Activated T-helper 2 cell treated with anti-CD3 and anti-CD28 coated beads, Interferon-gamma antibody, Interleukin-2, Interleukin-4, amounts not matched to agents 10 μg/mL and 5 μg/mL and 100 μg/mL, durations not matched to agents 14 hours and 24 hours and 36 hours (primary cell): ENCODE measurements at regions not wholly inside any gene's neighbourhood (a gene's known extent, or its start where the extent isn't known, plus 50 kb on each side); places are given as distances from the start of the nearest gene placed in this dataset.

Experiments
- DNase-seq: peaks from one replicate; pipeline ENCODE4 v3.0.0; 2021; ENCODE audit warnings: low spot score
- H3K27ac Mint-ChIP-seq: one replicate; pipeline ENCODE4 v1.8.0; 2021; ENCODE audit warnings: mixed read lengths
- H3K27me3 Mint-ChIP-seq: one replicate; pipeline ENCODE4 v1.8.0; 2021; ENCODE audit warnings: low read depth, mixed read lengths
- H3K36me3 Mint-ChIP-seq: one replicate; pipeline ENCODE4 v1.8.0; 2021; ENCODE audit warnings: low read depth, mixed read lengths
- H3K4me1 Mint-ChIP-seq: one replicate; pipeline ENCODE4 v1.8.0; 2021; ENCODE audit warnings: low read depth, mixed read lengths
- H3K4me3 Mint-ChIP-seq: one replicate; pipeline ENCODE4 v1.8.0; 2021; ENCODE audit warnings: low read depth, mild to moderate bottlenecking, moderate library complexity, mixed read lengths
- H3K9me3 Mint-ChIP-seq: one replicate; pipeline ENCODE4 v1.8.0; 2021; ENCODE audit warnings: mixed read lengths
- intact Hi-C: fragments of 100-400 bp; cut with micrococcal nuclease; formaldehyde crosslinking; loops from one replicate; pipeline ENCODE4 v1.15.1; 2023

DNA sequence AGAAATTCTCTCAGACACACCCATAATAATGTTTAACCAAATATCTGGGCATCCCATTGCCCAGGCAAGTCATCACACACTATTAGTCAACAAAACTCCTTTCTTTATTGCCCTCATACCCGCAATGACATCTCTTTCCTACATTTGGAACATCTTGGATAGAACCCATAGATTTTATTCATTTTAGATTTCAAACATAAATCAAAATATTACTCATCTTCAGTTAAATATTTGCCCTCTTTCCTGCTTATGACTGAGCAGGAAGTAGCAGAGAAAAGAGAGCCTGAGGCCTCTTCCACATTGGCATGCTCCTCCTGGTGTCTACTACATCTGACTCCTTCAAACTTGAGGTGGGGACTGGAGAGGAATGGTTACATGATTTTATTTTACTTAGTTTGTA, 592.0 kb downstream of the CHSY3 start:
- Mint-ChIP-seq H3K27ac (no peak overlapping the region), H3K36me3 (no peaks in the 10 kb centered on the region), H3K4me3 (no peak overlapping the region), H3K4me1 (no peaks in the 10 kb centered on the region), H3K9me3 (no peaks in the 10 kb centered on the region), H3K27me3 (no peaks in the 10 kb centered on the region)
- DNase-seq: no peak
- intact Hi-C loops: no loop called here

DNA sequence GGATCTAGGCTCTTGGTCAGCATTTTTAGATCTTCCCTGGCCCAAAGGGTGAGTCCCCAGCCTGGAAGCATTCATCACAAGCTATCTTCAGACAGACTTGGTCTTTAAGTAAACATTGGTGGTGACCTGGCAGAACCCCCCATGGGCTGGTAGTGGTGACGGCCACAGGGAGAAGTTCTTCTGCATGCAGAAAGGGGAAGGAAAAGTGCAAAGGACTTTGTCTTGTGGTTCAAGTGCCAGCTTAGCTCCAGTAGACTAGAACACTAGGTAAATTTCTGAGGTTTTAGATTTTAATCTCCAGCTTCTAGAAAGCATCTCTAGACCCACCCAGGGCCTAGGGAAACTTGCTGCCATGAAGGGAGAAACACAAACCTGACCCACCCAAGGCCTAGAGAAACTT, 584.0 kb downstream of the CHSY3 start:
- no peak for DNase-seq
- Mint-ChIP-seq H3K27me3 (no peaks in the 10 kb centered on the region), H3K4me3 (no peak overlapping the region), H3K4me1 (no peaks in the 10 kb centered on the region), H3K27ac (no peak overlapping the region), H3K9me3 (no peaks in the 10 kb centered on the region), H3K36me3 (no peaks in the 10 kb centered on the region)
- intact Hi-C loops: no loop called here

DNA sequence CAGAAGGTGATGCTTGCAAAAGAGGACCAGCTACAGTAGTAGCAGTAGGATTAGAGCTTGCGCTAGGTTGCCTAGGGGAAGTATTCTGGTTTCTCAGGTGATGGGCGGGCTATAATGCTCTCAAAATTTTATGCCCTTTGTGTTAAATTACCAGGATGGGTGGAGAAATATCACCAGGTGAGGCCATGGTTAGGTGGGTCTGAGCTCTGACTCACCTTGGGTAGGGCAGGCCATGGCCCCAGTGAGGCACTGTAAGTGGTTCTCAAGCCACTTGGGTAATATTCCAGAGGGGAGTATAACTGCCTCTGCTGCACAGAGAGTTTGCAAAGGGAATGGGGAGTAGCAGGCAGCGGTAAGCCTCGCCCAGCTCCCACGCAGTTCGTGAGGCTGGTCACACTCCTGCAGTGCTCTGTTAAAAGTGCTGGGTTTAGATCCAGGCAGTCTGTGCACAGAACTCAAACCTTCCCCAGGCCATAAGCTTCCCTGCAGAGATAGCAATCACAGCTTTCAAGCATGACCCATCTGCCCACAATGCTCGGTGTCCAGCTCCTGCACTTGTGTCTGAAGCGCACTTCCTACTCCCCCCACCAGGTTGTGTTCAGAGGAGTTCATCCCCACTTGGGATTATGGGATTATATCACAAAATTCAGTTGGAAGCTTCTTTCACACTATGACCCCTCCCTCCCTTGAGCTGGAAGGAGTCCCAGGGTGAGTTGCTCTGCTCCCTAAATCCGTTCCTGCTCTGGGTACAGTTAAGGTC, 575.0 kb downstream of the CHSY3 start:
- DNase-seq: no peak
- no peaks in the 10 kb centered on the region for H3K9me3 Mint-ChIP-seq
- no peaks in the 10 kb centered on the region for H3K36me3 Mint-ChIP-seq
- intact Hi-C loops: no loop called here
- H3K4me3 Mint-ChIP-seq: no peak overlapping the region
- H3K27me3 Mint-ChIP-seq: no peaks in the 10 kb centered on the region
- no peaks in the 10 kb centered on the region for H3K4me1 Mint-ChIP-seq
- no peak overlapping the region for H3K27ac Mint-ChIP-seq

DNA sequence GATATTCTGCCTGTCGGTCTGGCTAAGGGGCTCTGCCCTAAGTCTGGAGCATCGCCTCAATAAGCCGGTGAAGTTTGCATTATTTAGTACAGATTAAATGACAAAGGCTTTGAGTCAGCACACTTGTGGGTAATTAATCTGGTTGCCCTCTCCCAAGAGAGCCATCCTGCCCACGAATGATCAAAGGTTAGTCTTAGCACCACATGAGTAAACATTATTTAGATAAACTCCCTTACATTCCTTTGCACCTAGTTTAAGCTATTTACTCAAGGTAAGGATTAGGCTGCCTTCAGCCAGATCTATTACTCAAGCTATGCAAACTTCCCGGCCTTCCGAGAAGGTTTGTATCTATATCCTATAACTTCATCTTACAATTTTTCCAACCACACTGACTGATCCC, 572.1 kb downstream of the CHSY3 start:
- Mint-ChIP-seq H3K9me3 (no peaks in the 10 kb centered on the region), H3K36me3 (no peaks in the 10 kb centered on the region), H3K4me3 (no peak overlapping the region), H3K27ac (no peak overlapping the region), H3K4me1 (no peaks in the 10 kb centered on the region), H3K27me3 (no peaks in the 10 kb centered on the region)
- intact Hi-C loops: no loop called here
- DNase-seq: no peak

DNA sequence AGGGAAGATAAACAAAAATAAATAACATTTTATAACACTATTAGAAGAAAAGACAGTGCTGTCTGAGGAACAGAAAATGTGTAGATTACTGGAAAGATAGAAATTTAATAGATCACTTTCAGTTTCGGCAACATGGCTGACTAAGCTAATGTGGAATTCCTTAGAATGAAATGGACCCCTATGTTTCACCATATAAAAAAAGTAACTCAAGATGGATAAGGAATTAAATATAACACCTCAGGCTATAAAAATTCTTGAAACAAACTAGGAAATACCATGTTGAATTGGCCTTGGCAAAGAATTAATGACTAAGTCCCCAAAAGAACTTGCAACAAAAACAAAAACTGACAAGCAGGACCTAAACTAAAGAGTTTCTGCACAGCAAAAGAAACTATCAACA, 558.3 kb downstream of the CHSY3 start:
- Mint-ChIP-seq H3K36me3 (no peaks in the 10 kb centered on the region), H3K4me3 (no peak overlapping the region), H3K9me3 (no peaks in the 10 kb centered on the region), H3K27me3 (no peaks in the 10 kb centered on the region), H3K4me1 (no peaks in the 10 kb centered on the region), H3K27ac (no peak overlapping the region)
- no peak for DNase-seq
- intact Hi-C loops: no loop called here

DNA sequence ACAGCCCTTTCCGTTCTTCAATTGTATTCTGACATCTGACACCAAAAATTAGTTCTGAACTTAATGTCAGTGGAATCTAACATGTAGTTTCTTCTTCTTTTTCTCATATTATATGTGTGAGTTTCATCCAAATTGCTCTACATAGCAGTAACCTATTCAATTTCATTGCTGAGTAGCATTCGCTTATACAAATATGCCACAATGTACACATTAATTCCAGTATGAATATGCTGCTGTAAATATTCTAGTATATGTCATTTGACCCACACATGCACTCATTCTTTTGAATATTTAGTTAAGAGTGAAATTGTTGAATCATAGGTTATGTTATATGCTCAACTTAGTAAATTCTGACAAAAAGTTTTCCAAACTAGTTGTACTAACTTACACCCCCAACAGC, 550.9 kb downstream of the CHSY3 start:
- Mint-ChIP-seq H3K9me3 (no peaks in the 10 kb centered on the region), H3K36me3 (no peaks in the 10 kb centered on the region), H3K27me3 (no peaks in the 10 kb centered on the region), H3K4me3 (no peak overlapping the region), H3K27ac (no peak overlapping the region), H3K4me1 (no peaks in the 10 kb centered on the region)
- DNase-seq: no peak
- intact Hi-C loops: no loop called here

DNA sequence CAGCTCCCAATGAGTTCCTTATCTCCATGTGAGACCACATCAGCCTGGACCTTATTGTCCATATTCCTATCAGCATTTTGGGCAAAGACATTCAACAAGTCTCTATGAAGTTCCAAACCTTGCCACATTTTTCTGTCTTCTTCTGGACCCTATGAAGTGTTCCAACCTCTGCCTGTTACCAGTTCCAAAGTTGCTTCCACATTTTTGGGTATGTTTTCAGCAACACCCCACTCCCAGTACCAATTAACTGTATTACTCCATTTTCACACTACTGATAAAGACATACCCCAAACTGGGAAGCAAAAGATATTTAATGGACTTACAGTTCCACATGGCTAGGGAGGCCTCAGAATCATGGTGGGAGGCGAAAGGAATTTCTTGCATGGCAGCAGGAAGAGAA, 548.5 kb downstream of the CHSY3 start:
- Mint-ChIP-seq H3K36me3 (no peaks in the 10 kb centered on the region), H3K27me3 (no peaks in the 10 kb centered on the region), H3K4me3 (no peak overlapping the region), H3K27ac (no peak overlapping the region), H3K4me1 (no peaks in the 10 kb centered on the region), H3K9me3 (no peaks in the 10 kb centered on the region)
- DNase-seq: no peak
- intact Hi-C loops: no loop called here

DNA sequence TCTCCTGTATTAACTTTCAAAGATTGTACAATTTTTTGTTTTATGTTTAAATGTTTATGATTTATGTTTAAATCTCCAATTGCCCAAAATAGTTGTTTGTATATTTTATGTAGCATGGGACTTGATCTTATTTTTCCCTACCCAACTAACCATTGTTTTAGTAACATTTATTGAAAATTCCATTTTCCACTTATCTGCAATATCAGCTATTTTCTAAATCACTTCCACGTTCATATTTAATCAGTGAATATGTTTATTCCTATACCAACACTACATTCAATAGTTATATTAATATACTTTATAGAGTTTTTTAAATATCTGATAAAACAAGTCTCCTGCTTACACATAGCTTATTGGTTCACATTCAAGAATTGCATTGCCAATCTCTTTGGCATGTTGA, 532.2 kb downstream of the CHSY3 start:
- Mint-ChIP-seq H3K27me3 (no peaks in the 10 kb centered on the region), H3K36me3 (no peaks in the 10 kb centered on the region)
- no peak for DNase-seq

DNA sequence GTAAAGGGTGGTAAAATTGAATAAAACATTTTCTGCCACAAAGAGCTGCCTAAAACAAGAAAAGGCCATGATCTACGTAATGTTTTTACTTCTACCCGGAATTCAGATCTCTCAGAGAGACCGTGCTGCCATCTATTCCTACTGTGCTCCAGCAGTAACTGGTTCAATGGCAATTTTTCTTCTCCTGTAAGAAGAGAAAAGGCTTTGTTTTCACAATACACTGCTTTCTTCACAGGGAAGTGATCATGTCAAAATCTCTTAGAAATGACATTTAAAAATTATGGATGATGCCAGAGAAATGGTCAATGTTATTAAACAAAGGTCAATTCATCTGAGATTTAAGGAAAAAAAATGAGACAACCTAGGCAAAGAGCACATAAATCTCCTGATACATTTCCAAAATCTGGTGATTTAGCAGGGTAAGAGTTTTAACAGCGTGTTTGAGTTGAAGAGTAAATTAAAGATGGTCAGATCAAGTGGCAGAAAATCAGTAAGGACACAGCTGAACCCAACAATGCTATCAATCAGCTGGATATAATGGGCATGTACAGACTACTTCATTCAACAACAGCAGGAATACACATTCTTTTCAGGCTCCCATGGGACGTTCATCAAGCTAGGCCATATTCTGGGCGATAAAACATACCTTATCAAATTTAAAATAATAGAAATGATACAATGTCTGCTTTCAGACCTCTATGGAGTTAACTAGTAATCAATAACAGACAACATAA, 523.1 kb downstream of the CHSY3 start:
- H3K4me1 Mint-ChIP-seq: no peaks in the 10 kb centered on the region
- no peak for DNase-seq
- intact Hi-C loops: no loop called here

More for the DNA sequence above, 532.2 kb downstream of the CHSY3 start:
- intact Hi-C loops: no loop called here
- Mint-ChIP-seq H3K27ac (no peak overlapping the region), H3K4me1 (no peaks in the 10 kb centered on the region), H3K4me3 (no peak overlapping the region), H3K9me3 (peaks cover 22% of the 10 kb centered on the region)

DNA sequence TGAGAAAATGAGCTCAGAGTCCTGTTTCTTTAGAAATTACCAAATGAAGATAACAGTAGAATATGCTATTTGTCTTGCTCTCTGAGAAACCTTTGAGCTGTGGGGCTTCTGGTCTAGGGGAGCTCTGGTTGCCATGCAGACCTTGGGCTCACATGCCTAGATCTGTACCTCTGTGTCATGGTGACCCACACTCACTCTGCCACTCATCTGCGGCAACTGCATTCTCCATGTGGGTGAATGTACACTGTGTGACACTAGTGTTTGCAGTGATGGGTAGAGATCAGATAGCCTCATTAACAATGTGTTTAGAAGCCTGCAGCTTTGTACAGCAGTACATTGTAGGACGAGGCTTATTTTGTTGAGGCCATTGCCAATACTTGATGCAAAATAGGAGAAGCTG, 521.2 kb downstream of the CHSY3 start:
- DNase-seq: no peak
- Mint-ChIP-seq H3K36me3 (no peaks in the 10 kb centered on the region), H3K4me3 (no peak overlapping the region), H3K27me3 (no peaks in the 10 kb centered on the region), H3K4me1 (no peaks in the 10 kb centered on the region), H3K27ac (no peak overlapping the region), H3K9me3 (no peaks in the 10 kb centered on the region)
- intact Hi-C loops: no loop called here

More for the DNA sequence above, 523.1 kb downstream of the CHSY3 start:
- Mint-ChIP-seq H3K27ac (no peak overlapping the region), H3K4me3 (no peak overlapping the region), H3K9me3 (no peaks in the 10 kb centered on the region), H3K27me3 (no peaks in the 10 kb centered on the region), H3K36me3 (no peaks in the 10 kb centered on the region)

DNA sequence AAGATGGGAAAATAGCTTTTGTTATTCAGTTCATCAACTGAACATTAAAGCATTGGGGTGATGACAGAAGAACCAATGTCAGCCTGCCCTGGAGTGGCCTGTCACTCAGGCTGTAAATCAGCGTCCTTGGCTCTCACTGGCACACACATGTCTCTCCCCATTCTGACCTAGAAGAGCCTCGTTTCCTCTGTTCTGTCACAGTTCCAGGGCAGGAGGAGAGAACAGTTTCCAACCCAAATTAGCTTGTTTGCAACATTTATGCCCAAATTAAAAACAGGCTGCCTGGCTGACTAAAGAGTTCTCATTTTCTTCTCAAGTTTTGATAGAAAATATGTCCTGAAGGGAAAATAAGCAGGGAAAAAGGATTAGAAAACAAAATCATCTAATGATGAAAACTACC, 520.1 kb downstream of the CHSY3 start:
- H3K4me3 Mint-ChIP-seq: no peak overlapping the region

DNA sequence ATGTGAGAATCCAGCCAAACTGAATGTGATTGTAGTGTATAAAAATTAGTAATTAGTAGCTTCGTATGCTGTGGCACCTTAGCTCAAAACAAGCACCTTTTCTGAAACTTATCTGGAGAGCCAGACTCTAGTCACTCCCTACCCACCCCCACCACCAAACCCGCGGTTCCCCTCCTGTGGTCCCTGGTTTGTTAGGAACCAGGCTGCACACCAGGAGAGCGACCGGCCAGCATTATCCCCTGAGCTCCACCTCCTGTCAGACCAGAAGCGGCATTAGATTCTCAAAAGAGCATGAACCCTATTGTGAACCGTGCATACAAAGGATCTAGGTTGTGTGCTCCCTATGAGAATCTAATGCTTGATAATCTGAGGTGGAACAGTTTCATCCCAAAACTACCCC, 498.6 kb downstream of the CHSY3 start:
- Mint-ChIP-seq H3K4me3 (no peak overlapping the region), H3K4me1 (no peaks in the 10 kb centered on the region), H3K9me3 (no peaks in the 10 kb centered on the region), H3K27ac (no peak overlapping the region), H3K36me3 (no peaks in the 10 kb centered on the region), H3K27me3 (no peaks in the 10 kb centered on the region)
- intact Hi-C loops: no loop called here
- DNase-seq: no peak

More for the DNA sequence above, 520.1 kb downstream of the CHSY3 start:
- no peaks in the 10 kb centered on the region for H3K4me1 Mint-ChIP-seq
- intact Hi-C loops: no loop called here
- no peaks in the 10 kb centered on the region for H3K36me3 Mint-ChIP-seq
- no peak overlapping the region for H3K27ac Mint-ChIP-seq
- no peaks in the 10 kb centered on the region for H3K27me3 Mint-ChIP-seq
- no peak for DNase-seq
- no peaks in the 10 kb centered on the region for H3K9me3 Mint-ChIP-seq

DNA sequence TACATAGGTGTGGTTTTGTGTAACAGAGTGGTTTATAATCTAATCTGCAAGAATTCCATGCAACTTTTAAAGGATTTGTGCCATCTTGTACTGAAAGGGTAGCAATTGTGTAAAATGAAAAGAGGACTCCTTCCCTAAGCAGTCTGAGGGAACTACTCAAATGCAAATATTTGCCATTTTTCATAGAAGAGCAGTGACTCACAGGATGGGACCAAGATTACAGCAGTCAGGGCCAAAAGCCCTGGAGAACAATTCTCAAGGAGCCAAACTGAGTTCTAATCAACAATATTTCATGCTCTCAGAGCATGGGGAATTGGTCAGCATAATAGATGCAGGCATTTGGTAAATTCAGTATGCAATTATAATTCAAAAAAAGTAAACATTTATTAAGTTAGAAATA, 495.8 kb downstream of the CHSY3 start:
- Mint-ChIP-seq H3K9me3 (no peaks in the 10 kb centered on the region), H3K36me3 (no peaks in the 10 kb centered on the region), H3K4me3 (no peak overlapping the region), H3K4me1 (no peaks in the 10 kb centered on the region), H3K27me3 (no peaks in the 10 kb centered on the region), H3K27ac (no peak overlapping the region)
- intact Hi-C loops: no loop called here
- DNase-seq: no peak
